Keratinocyte (primary cell): ENCODE measurements at regions not wholly inside any gene's neighbourhood (a gene's known extent, or its start where the extent isn't known, plus 50 kb on each side); places are given as distances from the start of the nearest gene placed in this dataset.

ENCODE experiments used
- DNase-seq: peaks from one replicate; pipeline ENCODE4 v3.0.0-alpha.2; 2011; ENCODE audit warnings: low read depth, missing footprints, low spot score
- FAIRE-seq: peaks from 2 replicates; lab custom pipeline; 2011; peaks lifted over from hg19 to GRCh38; lab: Jason Lieb, UNC
- H2AFZ ChIP-seq: 2 replicates; pipeline ENCODE4 v1.6.0; 2012; ENCODE audit warnings: low read length, control low read depth, inconsistent platforms; ENCODE audit not compliant: control insufficient read depth
- H3K27ac ChIP-seq: 2 replicates; pipeline ENCODE4 v1.5.1; 2011; ENCODE audit warnings: low read length; ENCODE audit not compliant: control insufficient read depth, insufficient read depth
- H3K27me3 ChIP-seq: 3 replicates; pipeline ENCODE4 v1.6.0; 2011; ENCODE audit warnings: low read length; ENCODE audit not compliant: control insufficient read depth, insufficient read depth; ENCODE audit errors: extremely low read depth
- H3K36me3 ChIP-seq, 2 experiments: 2 replicates in 1 of 2; 3 replicates in 1 of 2; pipeline ENCODE4 v1.5.1; 2011; ENCODE audit warnings: low read length in 2 of 2, mild to moderate bottlenecking in 1 of 2; ENCODE audit not compliant: control insufficient read depth in 2 of 2, insufficient read depth in 2 of 2; ENCODE audit errors: extremely low read depth in 1 of 2
- H3K4me1 ChIP-seq: 3 replicates; pipeline ENCODE4 v1.5.1; 2011; ENCODE audit warnings: low read length; ENCODE audit not compliant: control insufficient read depth, insufficient read depth; ENCODE audit errors: extremely low read depth
- H3K4me2 ChIP-seq: 3 replicates; pipeline ENCODE4 v1.6.0; 2011; ENCODE audit warnings: low read depth, low read length; ENCODE audit not compliant: control insufficient read depth, insufficient read depth; ENCODE audit errors: extremely low read depth
- H3K4me3 ChIP-seq, 3 experiments: fragments of 200-600 bp in 1 of 3; sonication (generic) in 1 of 3; 2 replicates in 2 of 3; 3 replicates in 1 of 3; pipeline ENCODE4 v1.5.1; 2011 to 2016; ENCODE audit warnings: low read length in 3 of 3, mild to moderate bottlenecking in 3 of 3, control low read depth in 2 of 3, inconsistent platforms in 1 of 3, low read depth in 1 of 3, mixed read lengths in 1 of 3, mixed run types in 1 of 3, moderate library complexity in 1 of 3; ENCODE audit not compliant: control insufficient read depth in 2 of 3, insufficient read depth in 2 of 3; ENCODE audit errors: extremely low read depth in 1 of 3
- H3K79me2 ChIP-seq: 2 replicates; pipeline ENCODE4 v1.6.0; 2012; ENCODE audit warnings: low read length; ENCODE audit not compliant: control insufficient read depth, insufficient read depth
- H3K9ac ChIP-seq: 3 replicates; pipeline ENCODE4 v1.6.0; 2011; ENCODE audit warnings: low read length; ENCODE audit not compliant: control insufficient read depth, insufficient read depth; ENCODE audit errors: extremely low read depth
- H3K9me1 ChIP-seq: 3 replicates; pipeline ENCODE4 v1.6.0; 2011; ENCODE audit warnings: low read length; ENCODE audit not compliant: control insufficient read depth, insufficient read depth; ENCODE audit errors: extremely low read depth
- H3K9me3 ChIP-seq: 2 replicates; pipeline ENCODE4 v1.5.1; 2012; ENCODE audit warnings: low read depth, low read length; ENCODE audit not compliant: control insufficient read depth
- H4K20me1 ChIP-seq: 3 replicates; pipeline ENCODE4 v1.6.0; 2011; ENCODE audit warnings: low read length; ENCODE audit not compliant: control insufficient read depth, insufficient read depth; ENCODE audit errors: extremely low read depth
- CTCF ChIP-seq, 3 experiments: IDR thresholded peaks in 1 of 3; conservative IDR thresholded peaks in 1 of 3; optimal IDR thresholded peaks in 1 of 3; 2 replicates in 2 of 3; 3 replicates in 1 of 3; pipeline versions ENCODE3 to v1.5.1; 2011; ENCODE audit warnings: low read length in 3 of 3, mild to moderate bottlenecking in 3 of 3, moderate library complexity in 2 of 3, control low read depth in 1 of 3, inconsistent platforms in 1 of 3; ENCODE audit not compliant: insufficient read depth in 2 of 3; ENCODE audit errors: extremely low read depth in 1 of 3
- EZH2 ChIP-seq: IDR thresholded peaks from one replicate; pipeline ENCODE4 v1.6.1; 2012; ENCODE audit warnings: inconsistent platforms, mild to moderate bottlenecking, low read length, moderate library complexity
- dilution Hi-C: fragments of 300-500 bp; cut with MboI; formaldehyde crosslinking; loops from one replicate; pipeline ENCODE4 v1.7.0; 2020; ENCODE audit warnings: low sequenced_read_pairs; ENCODE audit not compliant: extremely low pct_ligation_motif_present

- Histone ChIP-seq H3K4me1 (no peaks in the 10 kb centered on the region), H3K9me1 (no peaks in the 10 kb centered on the region), H3K79me2 (no peaks in the 10 kb centered on the region), H3K4me3 (no peak overlapping the region), H4K20me1 (no peaks in the 10 kb centered on the region), H3K27ac (no peak overlapping the region), H2AFZ (no peak overlapping the region), H3K36me3 (no peaks in the 10 kb centered on the region), H3K4me2 (no peak overlapping the region), H3K27me3 (no peaks in the 10 kb centered on the region), H3K9me3 (no peaks in the 10 kb centered on the region), H3K9ac (no peak overlapping the region)
- no peak for TF ChIP-seq CTCF (optimal IDR thresholded peaks at IDR 0.05 in 1 of 3, IDR thresholded peaks at IDR 0.05 in 1 of 3, conservative IDR thresholded peaks at IDR 0.05 in 1 of 3; ENCODE audit: extremely low read depth in 1 of 3, insufficient read depth in 2 of 3, low read length in 3 of 3)
- no peak for TF ChIP-seq EZH2
- dilution Hi-C loops, result no loop called here
- DNase-seq, result no peak
- no peak for FAIRE-seq
Measured at GRCh38 chr6:114592506-114592905, 249.7 kb upstream of the HS3ST5 start.

DNA sequence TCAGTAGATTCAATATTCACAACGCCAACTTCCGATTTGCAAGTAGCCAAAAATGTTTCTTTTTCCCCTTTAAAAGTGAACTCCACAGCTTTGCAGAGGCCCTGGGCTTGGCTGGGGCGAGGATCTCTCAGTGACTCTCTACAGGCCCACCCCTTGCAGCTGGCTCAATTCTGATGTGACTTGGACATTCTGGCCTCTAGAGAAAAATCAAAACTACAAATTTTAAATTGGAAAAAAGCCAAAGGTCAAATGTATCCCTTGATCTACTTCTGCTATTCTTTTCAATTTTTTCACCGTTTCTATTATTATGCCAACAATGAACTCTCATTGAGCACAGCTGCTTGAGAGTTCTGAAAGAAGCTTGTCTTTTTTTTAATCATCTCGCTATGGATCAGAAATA lies 245.9 kb upstream of the HS3ST5 start:
- Histone ChIP-seq H3K9me3 (no peaks in the 10 kb centered on the region), H3K4me1 (no peaks in the 10 kb centered on the region), H3K9ac (no peak overlapping the region), H3K9me1 (no peaks in the 10 kb centered on the region), H3K27me3 (no peaks in the 10 kb centered on the region), H3K27ac (no peak overlapping the region), H3K4me2 (no peak overlapping the region), H4K20me1 (no peaks in the 10 kb centered on the region), H2AFZ (no peak overlapping the region), H3K4me3 (no peak overlapping the region), H3K79me2 (no peaks in the 10 kb centered on the region), H3K36me3 (no peaks in the 10 kb centered on the region)
- dilution Hi-C loops, result no loop called here
- FAIRE-seq (no peak), DNase-seq (no peak)
- TF ChIP-seq EZH2 (no peak), CTCF (optimal IDR thresholded peaks at IDR 0.05 in 1 of 3, IDR thresholded peaks at IDR 0.05 in 1 of 3, conservative IDR thresholded peaks at IDR 0.05 in 1 of 3; ENCODE audit: extremely low read depth in 1 of 3, insufficient read depth in 2 of 3, low read length in 3 of 3) (no peak)
